ENCODE measurements at regions not wholly inside any gene's neighbourhood (a gene's known extent, or its start where the extent isn't known, plus 50 kb on each side); places are given as distances from the start of the nearest gene placed in this dataset.

- TF ChIP-seq CTCF (IDR thresholded peaks at IDR 0.05; ENCODE audit: borderline replicate concordance, insufficient read depth, low read depth, low read length) = no peak
- H3K4me3 ChIP-seq (ENCODE audit: low read depth, low read length) = no peak overlapping the region
Observed at GRCh38 chr12:83800022-83800421, 1112.6 kb downstream of the SLC6A15 start.

- H3K4me3 ChIP-seq (ENCODE audit: low read depth, low read length) = no peak overlapping the region
- no peak for TF ChIP-seq CTCF (IDR thresholded peaks at IDR 0.05; ENCODE audit: borderline replicate concordance, insufficient read depth, low read depth, low read length)
Observed at GRCh38 chr12:83796531-83796930, 1109.8 kb downstream of the TMTC2 start.

GRCh38 chr12:83793616-83794015, 1106.9 kb downstream of the TMTC2 start:
- no peak for TF ChIP-seq CTCF (IDR thresholded peaks at IDR 0.05; ENCODE audit: borderline replicate concordance, insufficient read depth, low read depth, low read length)
- H3K4me3 ChIP-seq (ENCODE audit: low read depth, low read length) = no peak overlapping the region

GRCh38 chr12:83784298-83784890, 1097.7 kb downstream of the TMTC2 start:
- no peak for TF ChIP-seq CTCF (IDR thresholded peaks at IDR 0.05; ENCODE audit: borderline replicate concordance, insufficient read depth, low read depth, low read length)
- H3K4me3 ChIP-seq (ENCODE audit: low read depth, low read length) = no peak overlapping the region

- H3K4me3 ChIP-seq (ENCODE audit: low read depth, low read length) = no peak overlapping the region
- TF ChIP-seq CTCF (IDR thresholded peaks at IDR 0.05; ENCODE audit: borderline replicate concordance, insufficient read depth, low read depth, low read length) = no peak
Observed at GRCh38 chr12:83779526-83779925, 1092.8 kb downstream of the TMTC2 start.

GRCh38 chr12:83769151-83769550, 1082.4 kb downstream of the TMTC2 start:
- TF ChIP-seq CTCF (IDR thresholded peaks at IDR 0.05; ENCODE audit: borderline replicate concordance, insufficient read depth, low read depth, low read length) = no peak
- H3K4me3 ChIP-seq (ENCODE audit: low read depth, low read length) = no peak overlapping the region

GRCh38 chr12:83767723-83768122, 1081.0 kb downstream of the TMTC2 start:
- no peak overlapping the region for H3K4me3 ChIP-seq (ENCODE audit: low read depth, low read length)
- TF ChIP-seq CTCF (IDR thresholded peaks at IDR 0.05; ENCODE audit: borderline replicate concordance, insufficient read depth, low read depth, low read length) = no peak
